Activated CD8-positive, alpha-beta memory T cell treated with anti-CD3 and anti-CD28 coated beads for 48 hours (primary cell): ENCODE measurements at regions not wholly inside any gene's neighbourhood (a gene's known extent, or its start where the extent isn't known, plus 50 kb on each side); places are given as distances from the start of the nearest gene placed in this dataset.

ENCODE experiments used
- DNase-seq, 3 experiments: peaks; one replicate each; pipeline ENCODE4 v3.0.0-alpha.2; 2020; ENCODE audit warnings: low read depth in 2 of 3, low spot score in 2 of 3

- DNase-seq = no peak
Measured at GRCh38 chr2:217658806-217659205, 344.0 kb downstream of the TNS1 start.

GRCh38 chr2:217657252-217657651 lies 345.5 kb downstream of the TNS1 start:
- no peak for DNase-seq

- no peak for DNase-seq
Measured at GRCh38 chr2:217656316-217656715, 346.5 kb downstream of the TNS1 start.

- DNase-seq = no peak
Measured at GRCh38 chr2:217655651-217656050, 347.1 kb downstream of the TNS1 start.

- DNase-seq = no peak
Measured at GRCh38 chr2:217654168-217654567, 348.6 kb downstream of the TNS1 start.

GRCh38 chr2:217652761-217653639 lies 349.8 kb downstream of the TNS1 start:
- DNase-seq = no peak

GRCh38 chr2:217650716-217651360 lies 352.0 kb downstream of the TNS1 start:
- DNase-seq = peak in 1 of 3 experiments; percentile 6

GRCh38 chr2:217650229-217650628 lies 352.6 kb downstream of the TNS1 start:
- DNase-seq = no peak

GRCh38 chr2:217647925-217648324 lies 354.9 kb downstream of the TNS1 start:
- no peak for DNase-seq

- DNase-seq = no peak
Measured at GRCh38 chr2:217647226-217647625, 355.6 kb downstream of the TNS1 start.

GRCh38 chr2:217645896-217646295 lies 356.9 kb downstream of the TNS1 start:
- DNase-seq = no peak

GRCh38 chr2:217643789-217644301 lies 358.9 kb downstream of the TNS1 start:
- DNase-seq = no peak

- DNase-seq = no peak
Measured at GRCh38 chr2:217642944-217643343, 359.9 kb downstream of the TNS1 start.

GRCh38 chr2:217641960-217642359 lies 360.8 kb downstream of the TNS1 start:
- no peak for DNase-seq

GRCh38 chr2:217639481-217639880 lies 363.3 kb downstream of the TNS1 start:
- DNase-seq = no peak

GRCh38 chr2:217638533-217638932 lies 364.3 kb downstream of the TNS1 start:
- DNase-seq = no peak

- DNase-seq = no peak
Measured at GRCh38 chr2:217638031-217638430, 364.8 kb downstream of the TNS1 start.

GRCh38 chr2:217636991-217637561 lies 365.7 kb downstream of the TNS1 start:
- DNase-seq = no peak

GRCh38 chr2:217636578-217636977 lies 366.2 kb downstream of the TNS1 start:
- DNase-seq = no peak

- no peak for DNase-seq
Measured at GRCh38 chr2:217634871-217635270, 367.9 kb downstream of the TNS1 start.

GRCh38 chr2:217632043-217632442 lies 370.8 kb downstream of the TNS1 start:
- no peak for DNase-seq

GRCh38 chr2:217631115-217631514 lies 371.7 kb downstream of the TNS1 start:
- no peak for DNase-seq
